A549 (cell line): ENCODE measurements at regions not wholly inside any gene's neighbourhood (a gene's known extent, or its start where the extent isn't known, plus 50 kb on each side); places are given as distances from the start of the nearest gene placed in this dataset.

ENCODE experiments used
- TF ChIP-seq, protein P1 (sequence below): IDR thresholded peaks from 2 replicates; pipeline ENCODE4 v1.6.1; 2012
- TF ChIP-seq, protein P2 (sequence below): fragments of >200 bp; sonication (Bioruptor Twin); formaldehyde crosslinking; IDR thresholded peaks from 3 replicates; pipeline ENCODE4 v1.5.1; 2016
- TF ChIP-seq, protein P3 (sequence below): fragments of 200-600 bp; sonication (generic); IDR thresholded peaks from 2 replicates; pipeline ENCODE4 v1.6.1; 2016; ENCODE audit warnings: antibody characterized with exemption, mild to moderate bottlenecking, moderate library complexity

DNA sequence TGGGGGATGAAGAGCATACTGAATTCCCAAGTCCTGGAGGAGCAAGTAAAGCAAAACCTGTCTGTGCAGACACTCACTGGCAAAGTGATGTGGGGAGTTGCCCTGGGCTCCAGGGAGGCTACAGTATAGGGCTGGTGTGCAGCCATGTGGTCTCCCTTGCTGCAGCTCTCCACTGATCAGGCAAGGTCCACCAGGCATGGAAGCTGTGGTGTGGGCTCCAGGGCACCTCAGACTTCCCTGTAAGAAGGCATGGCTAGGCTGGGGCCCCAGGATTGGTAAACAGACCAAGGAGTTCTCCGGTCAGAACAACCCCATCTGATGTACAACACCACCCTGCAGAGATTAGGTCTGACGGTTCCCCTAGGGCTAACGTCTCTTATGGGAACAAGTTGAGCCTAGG lies 241.9 kb upstream of the NDST4 start:
- TF ChIP-seq, protein P1, sequence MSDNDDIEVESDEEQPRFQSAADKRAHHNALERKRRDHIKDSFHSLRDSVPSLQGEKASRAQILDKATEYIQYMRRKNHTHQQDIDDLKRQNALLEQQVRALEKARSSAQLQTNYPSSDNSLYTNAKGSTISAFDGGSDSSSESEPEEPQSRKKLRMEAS = no peak
- TF ChIP-seq, protein P2, sequence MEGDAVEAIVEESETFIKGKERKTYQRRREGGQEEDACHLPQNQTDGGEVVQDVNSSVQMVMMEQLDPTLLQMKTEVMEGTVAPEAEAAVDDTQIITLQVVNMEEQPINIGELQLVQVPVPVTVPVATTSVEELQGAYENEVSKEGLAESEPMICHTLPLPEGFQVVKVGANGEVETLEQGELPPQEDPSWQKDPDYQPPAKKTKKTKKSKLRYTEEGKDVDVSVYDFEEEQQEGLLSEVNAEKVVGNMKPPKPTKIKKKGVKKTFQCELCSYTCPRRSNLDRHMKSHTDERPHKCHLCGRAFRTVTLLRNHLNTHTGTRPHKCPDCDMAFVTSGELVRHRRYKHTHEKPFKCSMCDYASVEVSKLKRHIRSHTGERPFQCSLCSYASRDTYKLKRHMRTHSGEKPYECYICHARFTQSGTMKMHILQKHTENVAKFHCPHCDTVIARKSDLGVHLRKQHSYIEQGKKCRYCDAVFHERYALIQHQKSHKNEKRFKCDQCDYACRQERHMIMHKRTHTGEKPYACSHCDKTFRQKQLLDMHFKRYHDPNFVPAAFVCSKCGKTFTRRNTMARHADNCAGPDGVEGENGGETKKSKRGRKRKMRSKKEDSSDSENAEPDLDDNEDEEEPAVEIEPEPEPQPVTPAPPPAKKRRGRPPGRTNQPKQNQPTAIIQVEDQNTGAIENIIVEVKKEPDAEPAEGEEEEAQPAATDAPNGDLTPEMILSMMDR = no peak
- TF ChIP-seq, protein P3, sequence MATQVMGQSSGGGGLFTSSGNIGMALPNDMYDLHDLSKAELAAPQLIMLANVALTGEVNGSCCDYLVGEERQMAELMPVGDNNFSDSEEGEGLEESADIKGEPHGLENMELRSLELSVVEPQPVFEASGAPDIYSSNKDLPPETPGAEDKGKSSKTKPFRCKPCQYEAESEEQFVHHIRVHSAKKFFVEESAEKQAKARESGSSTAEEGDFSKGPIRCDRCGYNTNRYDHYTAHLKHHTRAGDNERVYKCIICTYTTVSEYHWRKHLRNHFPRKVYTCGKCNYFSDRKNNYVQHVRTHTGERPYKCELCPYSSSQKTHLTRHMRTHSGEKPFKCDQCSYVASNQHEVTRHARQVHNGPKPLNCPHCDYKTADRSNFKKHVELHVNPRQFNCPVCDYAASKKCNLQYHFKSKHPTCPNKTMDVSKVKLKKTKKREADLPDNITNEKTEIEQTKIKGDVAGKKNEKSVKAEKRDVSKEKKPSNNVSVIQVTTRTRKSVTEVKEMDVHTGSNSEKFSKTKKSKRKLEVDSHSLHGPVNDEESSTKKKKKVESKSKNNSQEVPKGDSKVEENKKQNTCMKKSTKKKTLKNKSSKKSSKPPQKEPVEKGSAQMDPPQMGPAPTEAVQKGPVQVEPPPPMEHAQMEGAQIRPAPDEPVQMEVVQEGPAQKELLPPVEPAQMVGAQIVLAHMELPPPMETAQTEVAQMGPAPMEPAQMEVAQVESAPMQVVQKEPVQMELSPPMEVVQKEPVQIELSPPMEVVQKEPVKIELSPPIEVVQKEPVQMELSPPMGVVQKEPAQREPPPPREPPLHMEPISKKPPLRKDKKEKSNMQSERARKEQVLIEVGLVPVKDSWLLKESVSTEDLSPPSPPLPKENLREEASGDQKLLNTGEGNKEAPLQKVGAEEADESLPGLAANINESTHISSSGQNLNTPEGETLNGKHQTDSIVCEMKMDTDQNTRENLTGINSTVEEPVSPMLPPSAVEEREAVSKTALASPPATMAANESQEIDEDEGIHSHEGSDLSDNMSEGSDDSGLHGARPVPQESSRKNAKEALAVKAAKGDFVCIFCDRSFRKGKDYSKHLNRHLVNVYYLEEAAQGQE = no peak
